ENCODE measurements at regions not wholly inside any gene's neighbourhood (a gene's known extent, or its start where the extent isn't known, plus 50 kb on each side); places are given as distances from the start of the nearest gene placed in this dataset.

DNA sequence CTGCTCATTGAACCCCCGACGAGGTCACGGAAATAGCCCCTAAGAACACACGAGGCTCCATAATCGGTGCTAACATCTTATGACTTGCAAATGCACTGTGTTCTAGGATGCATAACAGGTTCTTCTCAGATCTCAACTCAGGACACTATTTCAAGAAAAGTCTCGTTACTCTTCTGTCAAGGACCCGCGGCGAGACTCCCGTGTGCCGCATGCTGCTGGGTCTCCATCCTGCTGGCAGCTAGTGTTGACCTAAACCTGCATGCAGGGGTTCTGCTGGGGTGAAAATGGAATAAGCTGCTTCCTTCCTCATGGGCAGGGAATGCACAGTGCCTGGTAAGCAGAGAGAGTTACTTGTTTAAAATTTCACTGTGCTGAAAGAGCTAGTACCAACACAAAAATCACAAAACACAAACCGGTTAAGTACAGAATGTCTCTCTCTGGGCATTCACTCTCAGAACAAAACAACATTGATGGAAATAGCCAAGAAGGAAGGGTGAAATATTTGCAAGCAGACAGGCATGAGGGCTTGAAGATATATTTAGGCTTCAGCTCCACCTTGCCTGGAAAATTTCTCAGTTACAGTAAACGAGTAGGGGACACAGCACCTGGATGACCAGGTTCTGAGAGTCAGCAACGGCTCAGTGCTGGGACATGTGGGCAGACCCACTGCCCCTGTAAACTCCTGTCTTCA, 416.5 kb downstream of the GADD45G start:
- no peak overlapping the region for H3K27ac ChIP-seq (ENCODE audit: low read depth, low read length)
- ChIA-PET POLR2A (no interaction called here), CTCF (no interaction called here)
- TF ChIP-seq, protein P1, sequence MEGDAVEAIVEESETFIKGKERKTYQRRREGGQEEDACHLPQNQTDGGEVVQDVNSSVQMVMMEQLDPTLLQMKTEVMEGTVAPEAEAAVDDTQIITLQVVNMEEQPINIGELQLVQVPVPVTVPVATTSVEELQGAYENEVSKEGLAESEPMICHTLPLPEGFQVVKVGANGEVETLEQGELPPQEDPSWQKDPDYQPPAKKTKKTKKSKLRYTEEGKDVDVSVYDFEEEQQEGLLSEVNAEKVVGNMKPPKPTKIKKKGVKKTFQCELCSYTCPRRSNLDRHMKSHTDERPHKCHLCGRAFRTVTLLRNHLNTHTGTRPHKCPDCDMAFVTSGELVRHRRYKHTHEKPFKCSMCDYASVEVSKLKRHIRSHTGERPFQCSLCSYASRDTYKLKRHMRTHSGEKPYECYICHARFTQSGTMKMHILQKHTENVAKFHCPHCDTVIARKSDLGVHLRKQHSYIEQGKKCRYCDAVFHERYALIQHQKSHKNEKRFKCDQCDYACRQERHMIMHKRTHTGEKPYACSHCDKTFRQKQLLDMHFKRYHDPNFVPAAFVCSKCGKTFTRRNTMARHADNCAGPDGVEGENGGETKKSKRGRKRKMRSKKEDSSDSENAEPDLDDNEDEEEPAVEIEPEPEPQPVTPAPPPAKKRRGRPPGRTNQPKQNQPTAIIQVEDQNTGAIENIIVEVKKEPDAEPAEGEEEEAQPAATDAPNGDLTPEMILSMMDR (IDR thresholded peaks at IDR 0.05; ENCODE audit: low read depth, low read length) = no peak
- no peak for DNase-seq (ENCODE audit: low read depth, low spot score)
- no peaks in the 10 kb centered on the region for H3K27me3 ChIP-seq (ENCODE audit: control insufficient read depth, insufficient read depth, low read length)
- no peaks in the 10 kb centered on the region for H3K9me3 ChIP-seq (ENCODE audit: control insufficient read depth, insufficient read depth, low read length)
- no peak overlapping the region for H3K4me3 ChIP-seq (ENCODE audit: low read depth, low read length)

DNA sequence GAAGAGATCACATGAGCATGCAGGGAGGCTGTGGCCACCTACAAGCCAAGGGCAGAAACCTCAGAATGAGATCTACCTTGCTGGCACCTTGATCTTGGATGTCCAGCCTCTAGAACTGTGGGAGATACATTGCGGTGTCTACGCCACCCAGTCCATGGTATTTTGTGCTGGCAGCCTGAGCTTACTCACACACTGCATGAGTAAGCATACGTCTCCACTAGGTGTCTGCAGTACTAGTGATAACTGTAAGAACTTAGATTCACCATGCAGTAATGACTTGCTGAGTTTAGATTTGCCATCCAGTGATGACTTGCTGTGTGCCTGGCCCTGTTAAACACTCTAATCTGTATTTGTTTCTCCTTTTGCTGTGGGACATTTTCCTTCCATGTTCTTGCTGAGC, 417.7 kb downstream of the GADD45G start:
- H3K27ac ChIP-seq (ENCODE audit: low read depth, low read length) = no peak overlapping the region
- ChIA-PET CTCF (no interaction called here), POLR2A (no interaction called here)
- TF ChIP-seq, protein P1 (IDR thresholded peaks at IDR 0.05; ENCODE audit: low read depth, low read length) = no peak
- H3K27me3 ChIP-seq (ENCODE audit: control insufficient read depth, insufficient read depth, low read length) = no peaks in the 10 kb centered on the region
- H3K4me3 ChIP-seq (ENCODE audit: low read depth, low read length) = no peak overlapping the region
- DNase-seq (ENCODE audit: low read depth, low spot score) = no peak
- H3K9me3 ChIP-seq (ENCODE audit: control insufficient read depth, insufficient read depth, low read length) = no peaks in the 10 kb centered on the region

DNA sequence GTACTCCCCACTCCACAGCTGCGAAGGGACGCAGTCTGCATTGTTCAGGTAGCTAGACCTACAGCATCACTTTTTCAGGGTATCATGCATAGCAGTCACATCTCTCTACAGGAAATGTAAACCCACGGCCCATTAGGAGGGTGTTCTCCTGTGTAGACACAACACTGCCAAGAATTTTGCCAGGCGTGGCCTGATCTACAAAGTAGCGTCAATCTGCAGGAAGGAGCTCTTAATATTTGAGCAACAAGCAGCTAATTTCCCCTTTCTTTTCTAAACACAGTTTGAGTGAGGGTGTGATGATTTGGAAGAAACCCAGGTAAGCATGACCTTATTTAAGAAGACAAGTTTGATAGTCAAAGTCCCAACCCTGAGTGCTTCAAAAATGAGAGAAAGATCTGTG, 419.0 kb downstream of the GADD45G start:
- Histone ChIP-seq H3K9me3 (ENCODE audit: control insufficient read depth, insufficient read depth, low read length) (no peaks in the 10 kb centered on the region), H3K27me3 (ENCODE audit: control insufficient read depth, insufficient read depth, low read length) (no peaks in the 10 kb centered on the region), H3K27ac (ENCODE audit: low read depth, low read length) (no peak overlapping the region), H3K4me3 (ENCODE audit: low read depth, low read length) (no peak overlapping the region)
- TF ChIP-seq, protein P1 (IDR thresholded peaks at IDR 0.05; ENCODE audit: low read depth, low read length) = no peak
- no peak for DNase-seq (ENCODE audit: low read depth, low spot score)
- ChIA-PET CTCF (no interaction called here), POLR2A (no interaction called here)

DNA sequence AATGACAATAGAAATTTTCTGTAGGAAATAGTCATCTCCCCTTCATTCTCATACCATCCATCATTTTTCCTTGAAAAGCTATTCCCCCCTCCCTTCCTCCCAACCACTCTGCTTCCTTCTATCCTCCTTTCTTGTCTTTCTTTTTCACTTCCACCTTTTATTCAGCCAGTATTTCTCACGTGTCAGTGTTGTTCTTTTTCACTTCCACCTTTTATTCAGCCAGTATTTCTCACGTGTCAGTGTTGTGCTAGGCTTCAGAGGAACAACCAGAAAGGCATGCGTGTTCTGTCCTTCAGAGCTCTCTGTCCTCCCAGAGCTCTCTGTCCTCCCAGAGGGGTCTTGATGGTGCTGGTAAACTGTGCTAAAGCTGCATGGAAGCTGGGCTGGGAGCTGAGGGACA, 419.6 kb downstream of the GADD45G start:
- H3K4me3 ChIP-seq (ENCODE audit: low read depth, low read length) = no peak overlapping the region
- no peak for DNase-seq (ENCODE audit: low read depth, low spot score)
- POLR2A ChIA-PET = no interaction called here
- TF ChIP-seq, protein P1 (IDR thresholded peaks at IDR 0.05; ENCODE audit: low read depth, low read length) = no peak
- H3K27ac ChIP-seq (ENCODE audit: low read depth, low read length) = no peak overlapping the region
- CTCF ChIA-PET = no interaction called here
- no peaks in the 10 kb centered on the region for H3K27me3 ChIP-seq (ENCODE audit: control insufficient read depth, insufficient read depth, low read length)
- no peaks in the 10 kb centered on the region for H3K9me3 ChIP-seq (ENCODE audit: control insufficient read depth, insufficient read depth, low read length)

DNA sequence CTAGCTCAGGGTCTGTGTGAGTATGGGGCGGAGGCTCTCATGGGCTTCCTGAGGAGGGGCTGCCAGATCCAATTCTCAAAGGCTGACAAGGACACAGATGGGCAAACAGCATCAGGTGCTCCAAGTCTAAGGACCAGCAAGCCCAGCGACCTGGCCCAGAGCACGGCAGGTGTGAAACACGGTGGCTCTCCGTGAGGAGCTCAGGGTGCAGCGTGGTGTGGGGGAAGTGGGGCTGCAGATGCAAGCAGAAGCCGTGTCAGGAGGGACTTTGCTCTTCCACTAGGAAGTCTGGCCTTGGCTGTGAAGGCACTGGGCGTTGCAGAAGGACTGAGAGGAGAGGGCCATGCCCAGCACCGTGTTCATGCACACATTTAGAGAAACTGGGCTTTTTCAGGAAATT, 420.0 kb downstream of the GADD45G start:
- no peaks in the 10 kb centered on the region for H3K9me3 ChIP-seq (ENCODE audit: control insufficient read depth, insufficient read depth, low read length)
- ChIA-PET POLR2A (no interaction called here), CTCF (no interaction called here)
- TF ChIP-seq, protein P1 (IDR thresholded peaks at IDR 0.05; ENCODE audit: low read depth, low read length) = no peak
- DNase-seq (ENCODE audit: low read depth, low spot score) = no peak
- no peak overlapping the region for H3K27ac ChIP-seq (ENCODE audit: low read depth, low read length)
- no peaks in the 10 kb centered on the region for H3K27me3 ChIP-seq (ENCODE audit: control insufficient read depth, insufficient read depth, low read length)
- H3K4me3 ChIP-seq (ENCODE audit: low read depth, low read length) = no peak overlapping the region

Data from AG04450 (cell line).